HG02943 (cell line): ENCODE measurements at regions not wholly inside any gene's neighbourhood (a gene's known extent, or its start where the extent isn't known, plus 50 kb on each side); places are given as distances from the start of the nearest gene placed in this dataset.

Experiments used
- ATAC-seq: cut with Tn5 transposase; IDR thresholded peaks from one replicate; pipeline ENCODE4 v1.9.1; 2021; ENCODE audit warnings: mild to moderate bottlenecking, low read depth, moderate library complexity; ENCODE audit not compliant: unreplicated experiment

GRCh38 chr9:99606296-99606695 lies 215.4 kb upstream of the NR4A3 start:
- no peak for ATAC-seq

DNA sequence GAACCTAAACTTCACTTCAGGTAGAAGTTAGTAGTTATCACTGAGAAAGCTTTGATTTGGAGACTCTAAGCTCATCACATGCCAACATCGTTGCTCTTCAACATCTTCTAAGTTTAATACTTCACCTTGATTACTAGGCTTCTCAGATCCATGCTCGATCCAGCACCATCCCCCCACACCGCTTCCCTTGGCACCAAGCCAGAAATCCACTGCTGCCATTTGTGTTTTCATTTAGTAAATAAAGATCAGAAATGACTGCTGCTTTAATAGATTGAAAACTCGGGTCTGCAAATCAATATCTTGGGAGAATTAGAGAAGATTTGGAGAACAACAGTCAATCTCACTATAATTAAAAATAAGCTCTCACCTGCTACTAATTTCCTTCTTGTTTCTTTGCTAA lies 214.7 kb upstream of the NR4A3 start:
- no peak for ATAC-seq

DNA sequence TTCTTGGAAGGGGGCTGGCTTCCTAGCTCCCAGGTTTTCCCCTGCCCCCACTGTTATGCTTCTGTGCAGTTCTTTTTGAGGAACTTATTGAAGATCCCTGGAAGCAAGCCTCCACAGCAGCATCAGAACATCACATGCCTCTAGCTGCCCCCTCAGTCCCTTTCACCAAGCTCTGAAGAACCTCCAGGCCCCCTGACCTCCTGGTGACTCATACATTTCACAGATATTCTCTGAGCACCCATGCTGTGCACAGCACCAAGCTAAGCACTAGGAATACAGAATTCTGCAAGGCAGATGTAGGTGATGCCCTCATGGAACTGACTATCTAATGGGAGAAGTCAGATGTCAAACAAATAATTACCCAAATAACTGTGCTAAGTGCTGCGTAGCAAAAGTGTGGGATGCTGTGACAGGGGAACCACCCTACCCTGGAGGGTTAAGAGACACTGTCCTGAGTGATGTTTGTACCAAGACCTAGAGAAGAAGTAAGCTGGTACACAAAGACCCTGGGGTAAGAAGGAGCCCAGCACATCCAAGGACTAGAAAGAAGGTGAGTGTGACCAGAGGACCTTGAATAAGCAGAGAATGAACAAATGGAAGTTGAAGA lies 213.7 kb upstream of the NR4A3 start:
- no peak for ATAC-seq

GRCh38 chr9:99614341-99614740 lies 207.3 kb upstream of the NR4A3 start:
- no peak for ATAC-seq

DNA sequence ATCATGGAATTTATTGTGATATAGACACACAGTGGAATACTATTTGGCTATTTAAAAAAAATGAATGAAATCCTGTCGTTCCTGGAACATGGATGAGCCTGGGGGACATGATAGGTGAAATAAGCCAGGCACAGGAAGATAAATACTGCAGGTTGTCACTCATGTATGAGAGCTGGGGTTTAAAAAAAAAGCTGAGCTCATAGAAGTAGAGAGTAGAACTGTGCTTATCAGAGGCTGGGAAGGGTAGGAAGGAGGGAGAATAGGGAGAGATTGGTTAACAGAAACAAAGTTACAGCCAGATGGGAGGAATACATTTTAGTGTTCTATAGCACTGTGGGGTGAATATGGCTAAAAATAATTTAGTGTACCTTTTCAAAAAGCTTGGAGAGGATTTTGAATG lies 200.6 kb upstream of the NR4A3 start:
- ATAC-seq = no peak

DNA sequence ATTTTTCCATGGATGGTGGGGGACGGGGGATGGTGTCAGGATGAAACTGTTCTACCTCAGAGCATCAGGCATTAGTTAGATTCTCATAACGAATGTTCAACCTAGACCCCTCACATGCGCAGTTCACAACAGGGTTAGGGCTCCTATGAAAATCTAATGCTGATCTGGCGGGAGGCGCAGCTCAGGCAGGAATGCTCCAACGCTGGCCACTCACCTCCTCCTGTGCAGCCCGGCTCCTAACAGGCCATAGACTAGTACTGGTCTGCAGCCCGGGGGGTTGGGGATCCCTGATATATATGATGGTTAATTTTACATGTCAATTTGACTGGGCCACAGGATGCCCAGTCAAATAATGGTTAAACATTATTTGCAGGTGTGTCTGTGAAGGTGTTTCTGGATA lies 199.0 kb upstream of the NR4A3 start:
- ATAC-seq = no peak

DNA sequence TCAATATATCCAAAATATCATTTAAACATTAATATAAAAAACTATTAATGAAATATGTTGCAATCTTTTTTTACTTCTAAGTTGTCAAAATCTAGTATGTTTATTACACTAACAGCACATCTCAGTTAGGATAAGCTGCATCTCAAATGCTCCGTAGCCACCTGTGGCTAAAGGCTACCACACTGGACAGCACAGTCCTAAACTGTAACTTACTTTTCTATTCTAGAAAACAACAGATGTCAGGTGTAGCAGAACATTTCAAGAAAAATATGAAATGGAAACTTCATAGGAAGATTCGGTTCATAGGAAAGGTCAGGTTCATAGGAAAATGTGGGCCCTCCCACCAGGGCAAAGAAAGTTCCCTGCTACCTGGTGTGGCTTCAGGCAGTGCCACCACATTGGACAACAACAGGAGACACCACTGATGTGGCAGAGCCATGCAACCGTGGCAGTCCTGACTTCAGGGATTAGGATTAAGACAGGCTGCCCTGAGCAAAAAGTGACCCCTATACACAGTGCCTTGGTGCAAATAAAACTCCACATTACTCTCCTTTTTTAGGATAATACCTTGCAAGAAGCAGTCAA lies 197.8 kb upstream of the NR4A3 start:
- ATAC-seq = no peak

- no peak for ATAC-seq
These were observed 197.0 kb upstream of the NR4A3 start for GRCh38 chr9:99624499-99625233.

DNA sequence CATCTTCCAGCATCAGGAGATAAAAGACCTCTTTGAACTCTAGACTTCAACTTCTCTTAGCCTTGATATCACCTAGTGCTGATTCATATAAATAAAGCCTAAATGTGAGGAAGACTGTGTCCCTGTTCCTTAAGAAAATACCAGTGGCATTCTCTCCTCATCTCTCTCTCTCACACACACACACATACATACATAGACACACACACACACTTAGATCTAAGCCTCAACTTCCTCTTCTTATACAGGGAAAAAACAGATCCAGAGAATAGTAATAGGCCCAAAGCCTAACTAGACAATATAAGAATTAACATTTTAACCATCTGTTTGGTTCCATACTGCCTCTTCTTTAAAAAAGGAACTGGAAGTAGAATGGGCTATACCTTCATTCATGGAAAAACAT lies 195.3 kb upstream of the NR4A3 start:
- ATAC-seq = no peak

- no peak for ATAC-seq
These were observed 193.4 kb upstream of the NR4A3 start for GRCh38 chr9:99628285-99628684.

GRCh38 chr9:99628849-99629620 lies 192.7 kb upstream of the NR4A3 start:
- no peak for ATAC-seq

DNA sequence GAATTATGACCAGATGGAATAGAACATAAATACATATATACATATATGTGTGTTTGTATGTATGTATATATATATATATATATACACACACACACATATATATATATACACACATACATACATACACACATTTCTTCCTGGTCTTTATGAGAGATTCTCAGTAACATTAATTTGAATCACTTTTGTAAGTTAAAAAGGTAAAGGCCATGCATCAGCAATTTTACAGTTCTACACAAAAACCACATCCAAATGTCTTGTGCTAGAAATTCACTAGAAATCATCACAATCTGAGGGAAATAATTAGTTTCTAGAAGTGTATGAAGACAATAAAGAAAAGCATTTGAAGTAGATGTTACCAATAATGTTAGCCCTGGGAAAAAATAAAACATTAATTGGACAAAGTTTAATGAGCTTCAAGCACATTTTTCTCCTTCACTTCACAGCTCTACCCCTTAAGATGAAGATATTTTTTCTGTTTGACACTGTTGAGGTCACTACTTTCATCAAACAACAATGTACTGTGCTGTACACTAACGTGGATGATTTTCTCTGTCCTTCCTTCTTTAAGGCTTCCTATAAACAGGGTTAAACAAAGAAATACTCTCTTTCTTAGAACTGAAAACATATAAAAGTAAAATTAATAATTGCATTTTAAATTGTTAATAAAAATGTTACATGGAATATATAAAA lies 189.2 kb upstream of the NR4A3 start:
- ATAC-seq = no peak

- ATAC-seq = no peak
These were observed 188.4 kb upstream of the NR4A3 start for GRCh38 chr9:99633265-99633664.

GRCh38 chr9:99634186-99634585 lies 187.5 kb upstream of the NR4A3 start:
- ATAC-seq = no peak

GRCh38 chr9:99635032-99635431 lies 186.7 kb upstream of the NR4A3 start:
- no peak for ATAC-seq

- no peak for ATAC-seq
These were observed 184.0 kb upstream of the NR4A3 start for GRCh38 chr9:99637641-99638040.

GRCh38 chr9:99638971-99639370 lies 182.7 kb upstream of the NR4A3 start:
- no peak for ATAC-seq

DNA sequence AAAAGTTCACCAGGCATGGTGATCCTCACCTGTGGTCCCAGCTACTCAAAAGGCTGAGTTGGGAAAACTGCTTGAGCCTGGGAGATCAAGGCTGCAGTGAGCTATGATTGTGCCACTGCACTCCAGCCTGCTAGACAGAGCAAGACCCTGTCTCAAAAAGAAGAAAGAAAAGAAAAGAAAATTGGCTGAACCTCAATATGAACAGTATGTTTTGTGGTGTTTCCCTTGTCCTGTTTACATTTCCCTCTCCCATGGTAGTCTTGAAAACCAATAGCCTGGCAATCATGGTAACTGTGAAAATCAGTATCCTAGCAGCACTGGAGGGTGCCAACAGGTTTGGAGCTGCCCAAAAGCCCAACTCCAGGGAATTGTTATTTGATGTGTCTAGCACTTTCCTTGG lies 174.1 kb upstream of the NR4A3 start:
- no peak for ATAC-seq

- ATAC-seq = no peak
These were observed 171.4 kb upstream of the NR4A3 start for GRCh38 chr9:99650187-99650874.

DNA sequence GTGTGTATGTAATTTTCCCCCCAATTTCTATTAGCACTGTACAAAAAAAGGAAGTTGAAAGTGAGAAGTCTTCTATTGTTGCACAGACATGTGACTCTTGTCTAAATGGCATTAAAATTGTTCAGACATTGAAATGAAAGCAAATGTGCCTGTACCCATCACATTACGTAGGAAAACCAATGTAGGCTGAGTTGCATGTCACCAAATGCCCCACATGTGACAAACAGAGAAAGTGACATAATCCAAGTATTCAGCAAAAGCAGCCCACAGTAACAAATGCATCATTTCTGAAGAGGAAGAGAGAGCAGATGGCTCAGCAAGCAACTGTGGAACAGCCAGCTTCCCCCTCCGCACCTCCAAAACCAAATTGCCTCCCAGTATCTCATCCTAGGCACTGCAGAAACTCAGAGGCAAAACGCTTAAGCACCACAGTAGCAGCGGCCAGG lies 161.5 kb upstream of the NR4A3 start:
- ATAC-seq = no peak
